Stimulated activated CD4-positive, alpha-beta T cell treated with anti-CD3 and anti-CD28 coated beads, Interleukin-15, amount 100 ng/mL, for 48 hours (primary cell): ENCODE measurements at regions not wholly inside any gene's neighbourhood (a gene's known extent, or its start where the extent isn't known, plus 50 kb on each side); places are given as distances from the start of the nearest gene placed in this dataset.

Experiments
- DNase-seq, 2 donors: peaks; one replicate each; pipeline ENCODE4 v3.0.0-alpha.2; 2020; ENCODE audit warnings: low read depth in 2 of 2

GRCh38 chr4:14234307-14234706 lies 606.8 kb upstream of the BOD1L1 start:
- no peak for DNase-seq

GRCh38 chr4:14236359-14236758 lies 608.8 kb upstream of the BOD1L1 start:
- no peak for DNase-seq

- DNase-seq: no peak
Observed at GRCh38 chr4:14237911-14238310, 610.4 kb upstream of the BOD1L1 start.

- DNase-seq: no peak
Observed at GRCh38 chr4:14241574-14241973, 614.0 kb upstream of the BOD1L1 start.

GRCh38 chr4:14247767-14248166 lies 620.2 kb upstream of the BOD1L1 start:
- no peak for DNase-seq

- DNase-seq: no peak
Observed at GRCh38 chr4:14249226-14249625, 621.7 kb upstream of the BOD1L1 start.

GRCh38 chr4:14254252-14254651 lies 626.7 kb upstream of the BOD1L1 start:
- no peak for DNase-seq

- DNase-seq: no peak
Observed at GRCh38 chr4:14254926-14255325, 627.4 kb upstream of the BOD1L1 start.

GRCh38 chr4:14257903-14258302 lies 630.4 kb upstream of the BOD1L1 start:
- DNase-seq: no peak

GRCh38 chr4:14259936-14260335 lies 632.4 kb upstream of the BOD1L1 start:
- no peak for DNase-seq

- no peak for DNase-seq
Observed at GRCh38 chr4:14260591-14260990, 633.1 kb upstream of the BOD1L1 start.

- no peak for DNase-seq
Observed at GRCh38 chr4:14262221-14262620, 634.7 kb upstream of the BOD1L1 start.

- DNase-seq: no peak
Observed at GRCh38 chr4:14264437-14264836, 636.9 kb upstream of the BOD1L1 start.

- DNase-seq: no peak
Observed at GRCh38 chr4:14265651-14266050, 638.1 kb upstream of the BOD1L1 start.

GRCh38 chr4:14267373-14268060 lies 640.0 kb upstream of the BOD1L1 start:
- no peak for DNase-seq

- DNase-seq: no peak
Observed at GRCh38 chr4:14269824-14270223, 642.3 kb upstream of the BOD1L1 start.

GRCh38 chr4:14272206-14272605 lies 644.7 kb upstream of the BOD1L1 start:
- no peak for DNase-seq

GRCh38 chr4:14277505-14277904 lies 650.0 kb upstream of the BOD1L1 start:
- DNase-seq: no peak

GRCh38 chr4:14280567-14280966 lies 653.0 kb upstream of the BOD1L1 start:
- no peak for DNase-seq

- DNase-seq: no peak
Observed at GRCh38 chr4:14284578-14284977, 657.1 kb upstream of the BOD1L1 start.

- no peak for DNase-seq
Observed at GRCh38 chr4:14289708-14290107, 662.2 kb upstream of the BOD1L1 start.

- no peak for DNase-seq
Observed at GRCh38 chr4:14293582-14293981, 666.1 kb upstream of the BOD1L1 start.

GRCh38 chr4:14294611-14295010 lies 667.1 kb upstream of the BOD1L1 start:
- DNase-seq: no peak

- no peak for DNase-seq
Observed at GRCh38 chr4:14299166-14299565, 671.6 kb upstream of the BOD1L1 start.
